ENCODE measurements at regions not wholly inside any gene's neighbourhood (a gene's known extent, or its start where the extent isn't known, plus 50 kb on each side); places are given as distances from the start of the nearest gene placed in this dataset.
"Not testable (repeated sequence)": the region's sequence is repeated elsewhere in the genome, so short reads cannot be mapped to it uniquely, and the experiment has no call there.

DNA sequence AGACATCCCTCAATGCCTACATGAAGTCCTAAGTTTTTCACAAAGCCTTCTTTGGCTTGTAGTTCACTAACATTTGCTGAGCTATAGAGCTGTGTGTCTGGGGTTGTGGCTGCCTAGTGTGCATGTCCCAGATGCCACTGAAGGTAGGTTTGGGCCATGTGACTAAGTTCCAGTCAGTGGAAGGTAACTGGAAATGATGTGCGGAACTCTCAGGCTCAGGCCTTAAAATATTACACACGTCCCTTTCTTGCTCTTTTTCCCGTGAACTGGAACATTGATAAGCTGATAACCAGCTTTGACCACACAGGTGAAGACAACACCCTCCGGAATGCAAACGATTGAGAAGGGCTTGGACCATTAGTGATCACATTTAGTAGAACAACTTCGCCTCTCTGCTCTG, 358.1 kb downstream of the GATA3 start:
- ChIA-PET CTCF (interaction anchor here (0.9 kb wide), 1 partner anchor 31 kb away, joined by 3 read pairs; no protein-coding TSS in a partner anchor), POLR2A (no interaction called here)
- no peaks in the 10 kb centered on the region for H3K79me2 ChIP-seq (ENCODE audit: control insufficient read depth, insufficient read depth, low read length)
- no peak overlapping the region for H3K27ac ChIP-seq (ENCODE audit: insufficient read depth, low read depth, low read length)
- dilution Hi-C loops (cut with MboI; ENCODE audit: extremely low pct_ligation_motif_present, low sequenced_read_pairs) (no loop called here), intact Hi-C loops (cut with micrococcal nuclease) (no loop called here)
- H3K4me3 ChIP-seq (replicated peaks in 1 of 3; ENCODE audit: insufficient read depth in 1 of 3, low read depth in 1 of 3, low read length in 3 of 3) = no peak overlapping the region
- no peaks in the 10 kb centered on the region for H3K9me1 ChIP-seq (replicated peaks; ENCODE audit: control insufficient read depth, extremely low read depth, insufficient read depth, low read length)
- TF ChIP-seq GATA2 (IDR thresholded peaks at IDR 0.05; ENCODE audit: insufficient read depth, insufficient read length, low read depth, low read length) (no peak), FOS (IDR thresholded peaks at IDR 0.05; ENCODE audit: borderline replicate concordance, insufficient read depth, low read length) (no peak), POLR2AphosphoS5 (IDR thresholded peaks at IDR 0.05; ENCODE audit: insufficient read depth, low read depth, low read length) (no peak), EZH2 (IDR thresholded peaks at IDR 0.05; ENCODE audit: borderline replicate concordance, low read depth, low read length, severe bottlenecking) (no peak), MYC (IDR thresholded peaks at IDR 0.05; ENCODE audit: low read depth, low read length) (no peak), POLR2A (IDR thresholded peaks at IDR 0.05; ENCODE audit: low read depth, low read length) (no peak), JUN (IDR thresholded peaks at IDR 0.05; ENCODE audit: borderline replicate concordance, insufficient read depth, insufficient read length, low read depth) (no peak)
- TF ChIP-seq, protein P1, sequence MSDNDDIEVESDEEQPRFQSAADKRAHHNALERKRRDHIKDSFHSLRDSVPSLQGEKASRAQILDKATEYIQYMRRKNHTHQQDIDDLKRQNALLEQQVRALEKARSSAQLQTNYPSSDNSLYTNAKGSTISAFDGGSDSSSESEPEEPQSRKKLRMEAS (IDR thresholded peaks at IDR 0.05; ENCODE audit: insufficient read depth, insufficient read length) = no peak
- TF ChIP-seq, protein P2, sequence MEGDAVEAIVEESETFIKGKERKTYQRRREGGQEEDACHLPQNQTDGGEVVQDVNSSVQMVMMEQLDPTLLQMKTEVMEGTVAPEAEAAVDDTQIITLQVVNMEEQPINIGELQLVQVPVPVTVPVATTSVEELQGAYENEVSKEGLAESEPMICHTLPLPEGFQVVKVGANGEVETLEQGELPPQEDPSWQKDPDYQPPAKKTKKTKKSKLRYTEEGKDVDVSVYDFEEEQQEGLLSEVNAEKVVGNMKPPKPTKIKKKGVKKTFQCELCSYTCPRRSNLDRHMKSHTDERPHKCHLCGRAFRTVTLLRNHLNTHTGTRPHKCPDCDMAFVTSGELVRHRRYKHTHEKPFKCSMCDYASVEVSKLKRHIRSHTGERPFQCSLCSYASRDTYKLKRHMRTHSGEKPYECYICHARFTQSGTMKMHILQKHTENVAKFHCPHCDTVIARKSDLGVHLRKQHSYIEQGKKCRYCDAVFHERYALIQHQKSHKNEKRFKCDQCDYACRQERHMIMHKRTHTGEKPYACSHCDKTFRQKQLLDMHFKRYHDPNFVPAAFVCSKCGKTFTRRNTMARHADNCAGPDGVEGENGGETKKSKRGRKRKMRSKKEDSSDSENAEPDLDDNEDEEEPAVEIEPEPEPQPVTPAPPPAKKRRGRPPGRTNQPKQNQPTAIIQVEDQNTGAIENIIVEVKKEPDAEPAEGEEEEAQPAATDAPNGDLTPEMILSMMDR (IDR thresholded peaks at IDR 0.05; ENCODE audit: extremely low read depth in 1 of 2, insufficient read depth in 1 of 2, low read depth in 1 of 2, low read length in 2 of 2) = no peak
- no peaks in the 10 kb centered on the region for H3K9me3 ChIP-seq (replicated peaks; ENCODE audit: control insufficient read depth, insufficient read depth, low read length)
- peaks cover 0 to 3% of the 10 kb centered on the region in 2 experiments for H3K27me3 ChIP-seq (ENCODE audit: control insufficient read depth in 2 of 2, insufficient read depth in 2 of 2, low read length in 2 of 2)
- no peak overlapping the region for H2AFZ ChIP-seq (ENCODE audit: low read depth, low read length)
- no peak overlapping the region for H3K9ac ChIP-seq (replicated peaks; ENCODE audit: extremely low read depth, insufficient read depth, low read length)
- H3K4me1 ChIP-seq (ENCODE audit: control insufficient read depth, extremely low read depth, insufficient read depth, low read length) = no peaks in the 10 kb centered on the region
- BruUV-seq (replicated peaks) = no TSS peak
- FAIRE-seq = no peak
- H3K4me2 ChIP-seq (ENCODE audit: insufficient read depth, low read length) = no peak overlapping the region
- H3K36me3 ChIP-seq (ENCODE audit: control insufficient read depth in 2 of 2, extremely low read depth in 1 of 2, insufficient read depth in 2 of 2, low read length in 2 of 2) = no peaks in the 10 kb centered on the region
- H4K20me1 ChIP-seq (replicated peaks; ENCODE audit: control insufficient read depth, extremely low read depth, insufficient read depth, low read length) = no peaks in the 10 kb centered on the region
- DNase-seq (ENCODE audit: low read depth, low spot score) = no peak

- FAIRE-seq; BruUV-seq (replicated peaks); intact Hi-C loops (cut with micrococcal nuclease): not testable (repeated sequence)
Measured at GRCh38 chr10:8415029-8415428, 360.5 kb downstream of the GATA3 start.

More at GRCh38 chr10:8415029-8415428, 360.5 kb downstream of the GATA3 start:
- H4K20me1 ChIP-seq (replicated peaks; ENCODE audit: control insufficient read depth, extremely low read depth, insufficient read depth, low read length); POLR2A ChIA-PET; H3K79me2 ChIP-seq (ENCODE audit: control insufficient read depth, insufficient read depth, low read length); H3K9me3 ChIP-seq (replicated peaks; ENCODE audit: control insufficient read depth, insufficient read depth, low read length); dilution Hi-C loops (cut with MboI; ENCODE audit: extremely low pct_ligation_motif_present, low sequenced_read_pairs); H3K4me1 ChIP-seq (ENCODE audit: control insufficient read depth, extremely low read depth, insufficient read depth, low read length); H3K9ac ChIP-seq (replicated peaks; ENCODE audit: extremely low read depth, insufficient read depth, low read length); H3K9me1 ChIP-seq (replicated peaks; ENCODE audit: control insufficient read depth, extremely low read depth, insufficient read depth, low read length); DNase-seq (ENCODE audit: low read depth, low spot score); H3K36me3 ChIP-seq (ENCODE audit: control insufficient read depth in 2 of 2, extremely low read depth in 1 of 2, insufficient read depth in 2 of 2, low read length in 2 of 2); H3K4me2 ChIP-seq (ENCODE audit: insufficient read depth, low read length); H2AFZ ChIP-seq (ENCODE audit: low read depth, low read length); H3K27ac ChIP-seq (ENCODE audit: insufficient read depth, low read depth, low read length); CTCF ChIA-PET; H3K4me3 ChIP-seq (replicated peaks in 1 of 3; ENCODE audit: insufficient read depth in 1 of 3, low read depth in 1 of 3, low read length in 3 of 3); H3K27me3 ChIP-seq (ENCODE audit: control insufficient read depth in 2 of 2, insufficient read depth in 2 of 2, low read length in 2 of 2): not testable (repeated sequence)

Measured in endothelial cell of umbilical vein (primary cell).